ENCODE measurements at regions not wholly inside any gene's neighbourhood (a gene's known extent, or its start where the extent isn't known, plus 50 kb on each side); places are given as distances from the start of the nearest gene placed in this dataset.

DNA sequence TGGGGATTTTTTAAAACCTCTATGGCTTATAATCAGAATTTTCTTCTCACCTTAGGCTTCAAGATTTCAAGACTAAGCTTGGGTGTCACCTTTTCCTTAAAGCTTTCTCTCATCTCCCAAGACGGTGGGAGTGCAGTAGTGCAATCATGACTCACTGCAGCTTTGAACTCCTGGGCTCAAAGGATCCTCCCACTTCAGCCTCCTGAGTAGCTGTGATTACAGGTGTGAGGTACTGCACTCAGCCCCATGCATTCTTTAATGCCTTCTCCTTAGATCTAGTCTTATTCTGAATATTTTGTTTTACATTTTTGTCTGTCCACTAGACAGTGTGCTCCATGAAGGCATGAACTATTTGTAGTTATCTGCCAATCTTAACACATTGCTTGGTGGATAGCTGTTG is 55.7 kb upstream of the FAT3 start:
- Mint-ChIP-seq H3K27ac (ENCODE audit: unreplicated experiment) (no peak overlapping the region), H3K9me3 (ENCODE audit: unreplicated experiment) (no peaks in the 10 kb centered on the region), H3K4me1 (ENCODE audit: low read depth, unreplicated experiment) (no peaks in the 10 kb centered on the region), H3K27me3 (ENCODE audit: insufficient read depth, unreplicated experiment) (peaks cover 6% of the 10 kb centered on the region), H3K36me3 (ENCODE audit: insufficient read depth, unreplicated experiment) (no peaks in the 10 kb centered on the region), H3K4me3 (ENCODE audit: unreplicated experiment) (no peak overlapping the region)
- BruUV-seq (replicated peaks): no TSS peak
- H3K4me3 ChIP-seq (ENCODE audit: low read depth, low read length): no peak overlapping the region
- CTCF ChIA-PET: no interaction called here
- POLR2A ChIA-PET: no interaction called here
- H3K27me3 ChIP-seq (replicated peaks; ENCODE audit: control insufficient read depth, insufficient read depth, low read length): no peaks in the 10 kb centered on the region
- H3K4me1 ChIP-seq: no peaks in the 10 kb centered on the region
- DNase-seq: no peak
- no peak for TF ChIP-seq CTCF (IDR thresholded peaks at IDR 0.05; ENCODE audit: insufficient read depth in 1 of 2, low read depth in 1 of 2, low read length in 1 of 2, severe bottlenecking in 1 of 2, unreplicated experiment in 1 of 2)
- H3K36me3 ChIP-seq (ENCODE audit: control insufficient read depth, insufficient read depth, low read length): no peaks in the 10 kb centered on the region
- intact Hi-C loops (cut with micrococcal nuclease; ENCODE audit: unreplicated experiment): no loop called here
- peaks cover 4% of the 10 kb centered on the region; the same call in 1 of the 2 replicates for H3K9me3 ChIP-seq

- Mint-ChIP-seq H3K27ac (ENCODE audit: unreplicated experiment) (no peak overlapping the region), H3K9me3 (ENCODE audit: unreplicated experiment) (no peaks in the 10 kb centered on the region), H3K4me3 (ENCODE audit: unreplicated experiment) (no peak overlapping the region), H3K36me3 (ENCODE audit: insufficient read depth, unreplicated experiment) (no peaks in the 10 kb centered on the region), H3K4me1 (ENCODE audit: low read depth, unreplicated experiment) (no peaks in the 10 kb centered on the region), H3K27me3 (ENCODE audit: insufficient read depth, unreplicated experiment) (peaks cover 6% of the 10 kb centered on the region)
- intact Hi-C loops (cut with micrococcal nuclease; ENCODE audit: unreplicated experiment): no loop called here
- H3K36me3 ChIP-seq (ENCODE audit: control insufficient read depth, insufficient read depth, low read length): no peaks in the 10 kb centered on the region
- H3K4me3 ChIP-seq (ENCODE audit: low read depth, low read length): no peak overlapping the region
- no peaks in the 10 kb centered on the region for H3K27me3 ChIP-seq (replicated peaks; ENCODE audit: control insufficient read depth, insufficient read depth, low read length)
- ChIA-PET POLR2A (no interaction called here), CTCF (no interaction called here)
- no TSS peak for BruUV-seq (replicated peaks)
- DNase-seq: no peak
- peaks cover 4% of the 10 kb centered on the region; the same call in 1 of the 2 replicates for H3K9me3 ChIP-seq
- TF ChIP-seq CTCF (IDR thresholded peaks at IDR 0.05; ENCODE audit: insufficient read depth in 1 of 2, low read depth in 1 of 2, low read length in 1 of 2, severe bottlenecking in 1 of 2, unreplicated experiment in 1 of 2): no peak
- H3K4me1 ChIP-seq: no peaks in the 10 kb centered on the region
These were observed 57.0 kb upstream of the FAT3 start for GRCh38 chr11:92167571-92167970.

DNA sequence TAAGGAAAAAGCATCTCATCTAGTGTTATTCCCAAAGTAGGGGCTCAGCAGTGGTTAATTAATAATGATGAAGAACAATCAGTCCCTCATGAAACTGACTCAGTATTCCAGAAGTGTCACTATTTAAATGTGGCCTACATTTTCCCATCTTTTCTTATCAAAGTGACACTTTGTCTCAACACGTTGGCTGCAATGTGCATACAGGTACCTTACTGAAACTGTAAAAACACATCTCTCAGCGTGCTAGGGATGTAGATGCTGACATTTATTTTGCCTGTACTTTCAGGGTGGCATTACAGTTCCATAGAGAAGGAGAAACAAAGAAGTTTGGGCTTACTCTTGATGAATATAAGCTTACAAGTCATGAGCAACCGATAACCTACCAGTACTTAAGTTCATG is 58.3 kb upstream of the FAT3 start:
- Histone ChIP-seq H3K9me3 (peaks cover 4% of the 10 kb centered on the region; the same call in 1 of the 2 replicates), H3K4me1 (no peaks in the 10 kb centered on the region), H3K36me3 (ENCODE audit: control insufficient read depth, insufficient read depth, low read length) (no peaks in the 10 kb centered on the region), H3K4me3 (ENCODE audit: low read depth, low read length) (no peak overlapping the region), H3K27me3 (replicated peaks; ENCODE audit: control insufficient read depth, insufficient read depth, low read length) (no peaks in the 10 kb centered on the region)
- no peak overlapping the region for H3K4me3 Mint-ChIP-seq (ENCODE audit: unreplicated experiment)
- intact Hi-C loops (cut with micrococcal nuclease; ENCODE audit: unreplicated experiment): no loop called here
- no peaks in the 10 kb centered on the region for H3K36me3 Mint-ChIP-seq (ENCODE audit: insufficient read depth, unreplicated experiment)
- no peaks in the 10 kb centered on the region for H3K9me3 Mint-ChIP-seq (ENCODE audit: unreplicated experiment)
- TF ChIP-seq CTCF (IDR thresholded peaks at IDR 0.05; ENCODE audit: insufficient read depth in 1 of 2, low read depth in 1 of 2, low read length in 1 of 2, severe bottlenecking in 1 of 2, unreplicated experiment in 1 of 2): no peak
- CTCF ChIA-PET: no interaction called here
- peaks cover 6% of the 10 kb centered on the region for H3K27me3 Mint-ChIP-seq (ENCODE audit: insufficient read depth, unreplicated experiment)
- BruUV-seq (replicated peaks): no TSS peak
- H3K27ac Mint-ChIP-seq (ENCODE audit: unreplicated experiment): no peak overlapping the region
- DNase-seq: no peak
- H3K4me1 Mint-ChIP-seq (ENCODE audit: low read depth, unreplicated experiment): no peaks in the 10 kb centered on the region
- POLR2A ChIA-PET: no interaction called here

Measured in Caco-2 (cell line).